Suppressor macrophage (primary cell): ENCODE measurements at regions not wholly inside any gene's neighbourhood (a gene's known extent, or its start where the extent isn't known, plus 50 kb on each side); places are given as distances from the start of the nearest gene placed in this dataset.
A peak's percentile ranks its signal among the peaks of the same experiment; 100 is the strongest.
"Not testable (repeated sequence)": the region's sequence is repeated elsewhere in the genome, so short reads cannot be mapped to it uniquely, and the experiment has no call there.

Experiments used
- DNase-seq, 4 experiments: peaks; one replicate each; pipeline ENCODE4 v3.0.0-alpha.2; 2020 to 2022

DNA sequence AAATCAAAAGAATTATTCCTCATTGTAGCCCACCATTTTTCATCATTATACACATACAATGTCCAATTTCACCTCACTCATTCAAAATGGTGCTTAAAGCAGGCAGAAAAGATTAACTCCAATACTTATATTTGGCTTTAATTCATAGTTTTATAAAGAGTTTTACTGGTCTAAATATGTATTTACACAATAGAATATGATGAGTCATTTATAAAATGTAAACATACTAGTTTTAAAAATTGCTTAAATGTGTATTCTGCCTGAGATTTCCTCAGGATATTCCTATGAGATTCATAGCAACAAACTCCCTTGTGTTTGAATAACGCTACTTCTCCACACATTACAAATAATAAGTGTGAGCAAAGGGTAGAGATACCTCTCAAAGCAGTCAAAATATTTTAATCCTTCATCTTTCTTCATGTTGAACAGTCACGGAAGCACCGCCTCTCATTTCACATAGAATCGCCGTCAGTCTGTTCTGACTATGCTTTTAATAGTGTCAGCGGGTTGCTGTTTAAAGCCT, 75.7 kb upstream of the GBE1 start:
- DNase-seq, result no peak

DNA sequence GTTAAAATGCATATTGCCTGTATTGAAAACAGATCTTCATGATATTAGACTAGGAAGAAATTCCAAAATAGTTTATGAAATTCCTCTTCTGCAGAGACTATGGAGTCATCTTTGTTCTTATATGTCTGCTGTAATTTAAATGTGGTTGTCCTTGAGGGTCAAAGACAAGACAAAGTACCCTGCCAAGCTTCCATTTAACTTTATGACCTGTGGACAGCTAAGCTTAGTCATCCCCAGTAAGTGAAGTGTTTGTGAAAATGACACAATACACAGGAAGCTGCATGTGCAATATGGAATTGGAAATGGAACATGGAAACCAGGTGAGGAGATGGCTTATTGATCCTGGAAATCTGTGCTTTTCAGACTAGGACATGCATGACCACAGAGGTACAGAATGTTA, 68.5 kb upstream of the GBE1 start:
- DNase-seq, result no peak

DNA sequence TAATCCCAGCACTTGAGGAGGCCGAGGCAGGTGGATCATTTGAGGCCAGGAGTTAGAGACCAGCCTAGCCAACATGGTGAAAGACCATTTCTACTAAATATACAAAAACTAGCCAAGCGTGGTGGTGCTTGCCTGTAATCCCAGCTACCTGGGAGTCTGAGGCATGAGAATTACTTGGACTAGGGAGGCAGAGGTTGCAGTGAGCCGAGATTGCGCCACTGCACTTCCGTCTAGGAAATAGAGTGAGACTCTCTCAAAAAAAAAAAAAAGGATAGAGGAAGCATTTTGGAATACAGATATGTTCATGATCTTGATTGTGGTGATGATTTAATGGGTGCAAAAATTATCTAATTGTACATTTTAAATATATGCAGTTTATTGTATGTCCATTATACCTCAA, 67.8 kb upstream of the GBE1 start:
- peak in 3 of 4 experiments; percentile 33 to 40 (median 33) for DNase-seq

DNA sequence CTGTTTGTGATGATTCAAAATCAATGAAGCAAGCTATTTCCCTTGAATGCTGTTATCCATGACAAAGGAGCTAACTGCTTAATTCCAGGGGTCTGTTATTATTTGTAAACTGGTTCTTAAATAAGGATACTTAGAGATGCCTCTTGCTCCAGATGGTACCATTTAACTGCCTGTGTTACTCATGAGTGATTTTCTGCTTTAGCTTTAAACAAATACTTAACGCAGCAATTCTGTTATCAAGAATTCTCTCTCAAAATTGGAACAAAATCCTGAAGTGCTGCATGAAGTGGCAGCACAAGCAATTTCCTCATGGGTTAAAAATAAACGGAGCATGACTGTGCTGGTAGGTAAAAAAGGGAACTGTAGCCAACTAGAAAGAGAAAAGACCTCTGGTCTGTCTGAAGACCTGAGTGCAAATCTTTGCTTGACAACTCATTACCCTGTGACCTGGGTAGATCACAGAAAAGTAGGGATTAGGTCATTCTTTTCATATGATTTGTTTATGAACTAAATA, 62.5 kb upstream of the GBE1 start:
- peak; percentile 66 to 92 (median 81) for DNase-seq

DNA sequence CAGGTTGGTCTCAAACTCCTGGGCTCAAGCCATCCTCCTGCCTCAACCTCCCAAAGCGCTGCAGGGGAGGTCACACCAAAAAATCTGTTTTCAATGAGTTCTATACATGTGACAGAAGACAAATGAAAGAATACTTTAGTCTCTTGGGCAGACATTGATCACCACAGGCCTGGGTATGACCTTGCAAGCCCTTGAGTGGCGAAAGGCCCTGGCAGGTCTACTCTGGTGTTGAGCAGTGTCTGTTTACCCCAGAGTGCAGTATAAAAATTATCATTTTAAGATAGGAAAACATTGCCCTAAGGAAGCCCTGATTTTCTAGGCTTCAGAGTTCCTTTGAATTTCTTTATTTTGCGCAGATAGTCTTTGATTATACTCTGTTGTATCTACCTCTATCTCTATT, 61.6 kb upstream of the GBE1 start:
- no peak for DNase-seq

DNA sequence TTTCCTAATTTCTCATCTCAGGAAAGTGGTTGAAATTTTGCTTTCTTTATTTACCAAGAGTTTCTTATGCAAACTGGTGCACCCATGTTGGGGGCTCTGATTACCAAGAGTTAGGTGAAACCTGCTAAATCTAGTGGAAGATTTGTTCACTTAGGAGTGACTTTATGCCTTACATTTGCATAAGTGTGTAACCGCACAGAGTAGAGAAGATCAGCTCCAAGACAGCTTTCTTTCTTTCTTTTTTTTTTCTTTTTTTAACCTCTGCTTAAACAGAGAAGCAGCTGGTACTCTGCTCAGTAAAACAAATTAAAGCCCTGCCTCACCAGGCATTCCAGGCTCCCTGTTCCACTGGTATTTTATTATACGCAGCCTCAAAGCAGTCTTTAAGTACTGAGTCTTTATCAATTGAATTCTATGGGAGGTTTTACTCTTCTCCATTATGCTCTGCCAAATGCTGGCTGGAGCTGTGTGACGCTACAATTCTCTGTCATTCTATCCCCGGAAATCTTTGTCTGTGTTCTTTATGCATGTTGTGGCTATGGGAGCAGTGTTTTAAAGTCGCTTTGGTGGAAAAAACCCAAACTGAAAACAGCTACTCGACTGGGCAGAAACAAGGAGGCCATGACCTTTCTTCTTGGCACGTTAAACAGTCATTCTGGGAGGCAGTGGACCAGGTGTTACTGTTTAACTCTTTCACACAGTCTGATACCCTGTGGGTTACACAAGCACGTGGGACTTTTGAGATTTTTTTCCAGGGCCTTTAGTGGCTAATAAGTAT, 55.2 kb upstream of the GBE1 start:
- no peak for DNase-seq

DNA sequence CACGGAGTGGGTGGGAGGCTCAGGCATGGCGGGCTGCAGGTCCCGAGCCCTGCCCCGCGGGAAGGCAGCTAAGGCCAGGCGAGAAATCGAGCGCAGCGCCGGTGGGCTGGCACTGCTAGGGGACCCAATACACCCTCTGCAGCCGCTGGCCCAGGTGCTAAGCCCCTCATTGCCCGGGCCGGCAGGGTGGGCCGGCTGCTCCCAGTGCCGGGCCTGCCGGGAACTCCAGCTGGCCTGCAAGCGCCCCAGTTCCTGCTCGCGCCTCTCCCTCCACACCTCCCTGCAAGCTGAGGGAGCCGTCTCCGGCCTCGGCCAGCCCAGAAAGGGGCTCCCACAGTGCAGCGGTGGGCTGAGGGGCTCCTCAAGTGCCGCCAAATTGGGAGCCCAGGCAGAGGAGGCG, 50.7 kb upstream of the GBE1 start:
- DNase-seq, result not testable (repeated sequence)
